Esophagus muscularis mucosa (tissue), 4 donors: ENCODE measurements at regions not wholly inside any gene's neighbourhood (a gene's known extent, or its start where the extent isn't known, plus 50 kb on each side); places are given as distances from the start of the nearest gene placed in this dataset.
"Not testable (repeated sequence)": the region's sequence is repeated elsewhere in the genome, so short reads cannot be mapped to it uniquely, and the experiment has no call there.

Experiments used
- DNase-seq: peaks from one replicate; pipeline ENCODE4 v3.0.0-alpha.2; 2017; ENCODE audit errors: extremely low spot score
- H3K27ac ChIP-seq, 4 donors: fragments of 200-600 bp; sonication (generic); replicated peaks in 1 of 4; 1 replicate in 3 of 4; 2 replicates in 1 of 4; pipeline ENCODE4 v1.5.1; 2016 to 2019; ENCODE audit warnings: mild to moderate bottlenecking in 1 of 4
- H3K27me3 ChIP-seq, 4 donors: fragments of 200-600 bp; sonication (generic); one replicate each; pipeline versions ENCODE4 v1.5.1 to v1.6.0; 2016 to 2019
- H3K36me3 ChIP-seq, 4 donors: fragments of 200-600 bp; sonication (generic); one replicate each; pipeline ENCODE4 v1.5.1; 2016 to 2019
- H3K4me1 ChIP-seq, 4 donors: fragments of 200-600 bp; sonication (generic); one replicate each; pipeline ENCODE4 v1.5.1; 2016 to 2019
- H3K4me3 ChIP-seq, 4 donors: fragments of 200-600 bp; sonication (generic); 1 replicate in 2 of 4; 2 replicates in 2 of 4; pipeline ENCODE4 v1.5.1; 2016 to 2019; ENCODE audit warnings: mild to moderate bottlenecking in 4 of 4, moderate library complexity in 1 of 4
- H3K9me3 ChIP-seq, 4 donors: fragments of 200-600 bp; sonication (generic); 1 replicate in 3 of 4; 2 replicates in 1 of 4; pipeline ENCODE4 v1.5.1; 2016 to 2019
- CTCF ChIP-seq, 3 experiments: fragments of 200-600 bp in 2 of 3; fragments of 450-650 bp in 1 of 3; sonication (generic) in 2 of 3; IDR thresholded peaks; one replicate each; pipeline ENCODE4 v1.5.1; 2017 to 2019; ENCODE audit warnings: antibody characterized with exemption in 3 of 3, mild to moderate bottlenecking in 2 of 3, moderate library complexity in 1 of 3
- EP300 ChIP-seq: sonication (generic); formaldehyde crosslinking; IDR thresholded peaks from one replicate; pipeline ENCODE4 v1.6.1; 2017; ENCODE audit warnings: antibody characterized with exemption
- POLR2A ChIP-seq: fragments of 450-650 bp; IDR thresholded peaks from one replicate; pipeline ENCODE4 v1.6.1; 2017; ENCODE audit warnings: antibody characterized with exemption, moderate library complexity, mild to moderate bottlenecking, low read depth
- POLR2AphosphoS5 ChIP-seq, 2 donors: sonication (generic); formaldehyde crosslinking; IDR thresholded peaks; one replicate each; pipeline ENCODE4 v1.6.1; 2017; ENCODE audit warnings: antibody characterized with exemption in 2 of 2
- WGBS: methylation state at CpG from one replicate; pipeline ENCODE4 v1.1.5; 2018; 5-methylcytosine and 5-hydroxymethylcytosine counted together
- intact Hi-C: fragments of 100-400 bp; cut with DNase I; formaldehyde crosslinking; loops from one replicate; pipeline ENCODE4 v1.15.1; 2023

DNA sequence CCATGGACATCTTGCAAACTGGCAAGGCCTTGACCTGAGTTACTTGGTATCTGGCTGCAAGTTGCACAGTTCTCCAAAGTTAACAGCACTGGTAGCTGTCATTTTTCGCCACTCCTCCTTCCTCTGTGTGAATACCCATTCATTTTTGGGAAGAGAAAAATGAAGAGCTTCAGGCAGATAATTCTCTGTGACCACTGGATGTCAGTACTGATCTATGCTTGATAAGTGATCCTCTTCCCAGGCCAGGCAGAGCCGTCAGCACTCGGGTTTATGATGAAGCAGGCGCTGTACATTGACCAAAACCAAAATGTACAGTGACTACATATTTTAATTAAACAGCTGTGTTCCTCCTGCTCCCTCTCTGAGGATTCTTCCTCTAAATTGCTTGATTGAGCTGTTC is 55.9 kb upstream of the PDZD8 start:
- H3K27me3 ChIP-seq = peaks cover 0 to 51% (median 0%) of the 10 kb centered on the region in 4 donors
- intact Hi-C loops = loop anchor here (10.0 kb wide), 1 partner anchor 216 kb away; no protein-coding TSS in a partner anchor
- no peak for DNase-seq
- no peak for TF ChIP-seq POLR2A
- TF ChIP-seq POLR2AphosphoS5 (IDR thresholded peaks at IDR 0.05) = no peak
- no peak for TF ChIP-seq CTCF (IDR thresholded peaks at IDR 0.05)
- TF ChIP-seq EP300 = no peak
- no peaks in the 10 kb centered on the region for H3K36me3 ChIP-seq
- 71% methylated on average over 4 of the region's 4 CpGs for WGBS
- H3K4me1 ChIP-seq = no peaks in the 10 kb centered on the region
- H3K4me3 ChIP-seq = no peak overlapping the region
- H3K27ac ChIP-seq = no peak overlapping the region
- H3K9me3 ChIP-seq = no peaks in the 10 kb centered on the region

DNA sequence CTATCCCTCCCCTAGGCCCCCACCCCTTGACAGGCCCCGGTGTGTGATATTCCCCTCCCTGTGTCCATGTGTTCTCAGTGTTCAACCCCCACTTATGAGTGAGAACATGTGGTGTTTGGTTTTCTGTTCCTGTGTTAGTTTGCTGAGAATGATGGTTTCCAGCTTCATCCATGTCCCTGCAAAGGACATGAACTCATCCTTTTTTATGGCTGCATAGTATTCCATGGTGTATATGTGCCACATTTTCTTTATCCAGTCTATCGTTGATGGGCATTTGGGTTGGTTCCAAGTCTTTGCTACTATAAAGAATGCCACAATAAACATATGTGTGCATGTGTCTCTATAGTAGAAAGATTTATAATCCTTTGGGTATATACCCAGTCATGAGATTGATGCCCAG is 55.3 kb upstream of the PDZD8 start:
- intact Hi-C loops = loop anchor here (10.0 kb wide), 1 partner anchor 216 kb away; no protein-coding TSS in a partner anchor
- peaks cover 0 to 51% (median 0%) of the 10 kb centered on the region in 4 donors for H3K27me3 ChIP-seq
- WGBS = 90% methylated on average over 2 of the region's 2 CpGs
- H3K9me3 ChIP-seq, H3K36me3 ChIP-seq, H3K4me3 ChIP-seq, DNase-seq, H3K27ac ChIP-seq, H3K4me1 ChIP-seq: not testable (repeated sequence)

DNA sequence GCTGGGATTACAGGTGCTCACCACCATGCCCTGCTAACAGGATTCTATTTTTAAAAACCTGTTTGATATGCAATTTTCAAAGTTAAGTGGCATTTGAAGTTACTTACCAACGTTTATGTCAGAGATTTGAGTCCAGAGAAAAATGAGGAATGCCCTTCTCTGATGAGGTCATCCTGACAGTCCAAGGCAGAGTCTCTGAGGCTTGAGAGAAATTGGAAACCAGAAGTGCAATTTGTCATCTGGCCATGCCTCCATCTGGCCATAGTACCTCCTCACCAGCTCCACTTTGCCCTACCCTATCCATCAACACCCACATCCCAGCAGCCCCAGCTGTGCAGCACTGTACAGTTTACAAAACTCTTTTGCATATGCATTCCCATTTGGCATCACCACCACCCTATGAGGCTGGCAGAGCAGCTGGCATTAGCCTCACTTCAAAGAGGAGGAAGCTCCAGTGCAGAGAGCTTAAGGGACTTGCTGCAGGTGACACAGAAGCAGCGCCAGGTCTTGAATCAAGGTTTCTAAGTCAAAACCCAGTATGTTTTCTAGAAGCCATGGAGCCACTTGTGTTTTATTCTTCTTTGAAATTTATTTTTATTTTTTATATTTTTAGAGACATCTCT is 54.5 kb upstream of the PDZD8 start:
- TF ChIP-seq CTCF (IDR thresholded peaks at IDR 0.05) (no peak), POLR2A (no peak), EP300 (no peak), POLR2AphosphoS5 (IDR thresholded peaks at IDR 0.05) (no peak)
- Histone ChIP-seq H3K4me3 (no peak overlapping the region), H3K27ac (no peak overlapping the region), H3K9me3 (no peaks in the 10 kb centered on the region), H3K27me3 (peaks cover 0 to 48% (median 0%) of the 10 kb centered on the region in 4 donors), H3K36me3 (no peaks in the 10 kb centered on the region), H3K4me1 (no peaks in the 10 kb centered on the region)
- no peak for DNase-seq
- WGBS = 63% methylated on average over 2 of the region's 2 CpGs
- intact Hi-C loops = loop anchor here (10.0 kb wide), 1 partner anchor 215 kb away; no protein-coding TSS in a partner anchor

DNA sequence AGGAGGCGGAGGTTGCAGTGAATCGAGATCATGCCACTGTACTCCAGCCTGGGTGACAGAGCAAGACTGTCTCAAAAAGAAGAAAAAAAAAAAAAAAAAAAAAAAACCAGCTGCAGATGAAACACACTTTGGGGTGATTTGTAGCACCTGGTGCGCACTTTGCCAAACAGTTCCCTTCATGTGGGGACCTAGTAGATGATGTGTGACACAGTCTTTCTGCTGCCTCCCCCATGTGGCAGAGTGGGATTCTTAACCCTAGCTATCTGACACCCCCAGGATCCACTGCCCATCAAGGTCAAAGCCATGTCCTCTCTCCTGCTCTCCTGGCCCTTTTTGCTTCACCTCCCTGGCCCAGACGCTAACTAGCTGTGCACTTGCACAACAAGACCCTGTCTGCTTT is 52.1 kb upstream of the PDZD8 start:
- no peaks in the 10 kb centered on the region for H3K9me3 ChIP-seq
- intact Hi-C loops = no loop called here
- DNase-seq = no peak
- no peak overlapping the region for H3K4me3 ChIP-seq
- H3K27ac ChIP-seq = no peak overlapping the region
- TF ChIP-seq EP300 = no peak
- TF ChIP-seq CTCF (IDR thresholded peaks at IDR 0.05) = no peak
- no peak for TF ChIP-seq POLR2AphosphoS5 (IDR thresholded peaks at IDR 0.05)
- H3K4me1 ChIP-seq = no peaks in the 10 kb centered on the region
- H3K36me3 ChIP-seq = no peaks in the 10 kb centered on the region
- H3K27me3 ChIP-seq = peaks cover 0 to 25% (median 0%) of the 10 kb centered on the region in 4 donors
- WGBS = 75% methylated on average over 4 of the region's 4 CpGs

GRCh38 chr10:117425974-117426566 is 50.8 kb upstream of the PDZD8 start:
- Histone ChIP-seq H3K4me3 (no peak overlapping the region), H3K36me3 (no peaks in the 10 kb centered on the region), H3K9me3 (peaks cover 0 to 4% (median 1%) of the 10 kb centered on the region in 4 donors), H3K27me3 (peaks cover 0 to 14% (median 0%) of the 10 kb centered on the region in 4 donors), H3K4me1 (no peaks in the 10 kb centered on the region), H3K27ac (no peak overlapping the region)
- intact Hi-C loops = no loop called here
- WGBS = 69% methylated on average over 5 of the region's 5 CpGs
- TF ChIP-seq CTCF (IDR thresholded peaks at IDR 0.05) = no peak
- no peak for TF ChIP-seq EP300
- TF ChIP-seq POLR2A = no peak
- TF ChIP-seq POLR2AphosphoS5 (IDR thresholded peaks at IDR 0.05) = no peak
- DNase-seq = no peak
